BJ (cell line): ENCODE measurements at regions not wholly inside any gene's neighbourhood (a gene's known extent, or its start where the extent isn't known, plus 50 kb on each side); places are given as distances from the start of the nearest gene placed in this dataset.
"Not testable (repeated sequence)": the region's sequence is repeated elsewhere in the genome, so short reads cannot be mapped to it uniquely, and the experiment has no call there.

Experiments used
- CTCF ChIA-PET: fragments of 350-600 bp; formaldehyde crosslinking; extraction: SDS; loops from one replicate; lab custom pipeline; 2021; ENCODE audit warnings: antibody characterized with exemption, inconsistent platforms; lab: Yijun Ruan, JAX
- POLR2A ChIA-PET: fragments of 300-600 bp; sonication (Branson Sonifier 250); formaldehyde crosslinking; extraction: SDS; loops from one replicate; lab custom pipeline; 2021; ENCODE audit warnings: antibody characterized with exemption; lab: Charles Lee
- DNase-seq: peaks from one replicate; pipeline ENCODE4 v3.0.0-alpha.2; 2011; ENCODE audit warnings: low read depth
- H3K27me3 ChIP-seq: 2 replicates; pipeline ENCODE4 v1.6.0; 2011; ENCODE audit warnings: low read length; ENCODE audit not compliant: control insufficient read depth, insufficient read depth
- H3K36me3 ChIP-seq: 2 replicates; pipeline ENCODE4 v1.5.1; 2011; ENCODE audit warnings: low read length; ENCODE audit not compliant: control insufficient read depth, insufficient read depth
- H3K4me3 ChIP-seq: 2 replicates; pipeline ENCODE4 v1.5.1; 2011; ENCODE audit warnings: low read depth, mild to moderate bottlenecking, control low read depth, low read length
- CTCF ChIP-seq: IDR thresholded peaks from 2 replicates; pipeline ENCODE4 v1.5.1; 2011; ENCODE audit warnings: low read depth, mild to moderate bottlenecking, control low read depth, inconsistent platforms, low read length, moderate library complexity; ENCODE audit not compliant: insufficient read depth

GRCh38 chr6:144921206-144921975, 636.3 kb downstream of the UTRN start:
- Histone ChIP-seq H3K36me3 (no peaks in the 10 kb centered on the region), H3K27me3 (no peaks in the 10 kb centered on the region; the same call in 1 of the 2 replicates), H3K4me3 (no peak overlapping the region)
- CTCF ChIA-PET = interaction anchor here (1.9 to 3.1 kb wide), 2 partner anchors 9 to 11 kb away, joined by 7 to 8 read pairs; no protein-coding TSS in a partner anchor
- TF ChIP-seq CTCF = no peak
- no peak for DNase-seq
- POLR2A ChIA-PET = no interaction called here

- Histone ChIP-seq H3K4me3 (no peak overlapping the region), H3K27me3 (no peaks in the 10 kb centered on the region; the same call in 1 of the 2 replicates), H3K36me3 (no peaks in the 10 kb centered on the region)
- CTCF ChIA-PET = interaction anchor here (1.9 to 3.1 kb wide), 2 partner anchors 10 to 11 kb away, joined by 7 to 8 read pairs; no protein-coding TSS in a partner anchor
- no peak for TF ChIP-seq CTCF
- POLR2A ChIA-PET = no interaction called here
- DNase-seq = peak; percentile 44
These were observed 637.1 kb downstream of the UTRN start for GRCh38 chr6:144922120-144922722.

- CTCF ChIA-PET = interaction anchor here (1.9 to 3.1 kb wide), 2 partner anchors 10 kb away, joined by 7 to 8 read pairs; no protein-coding TSS in a partner anchor
- POLR2A ChIA-PET, H3K27me3 ChIP-seq, H3K4me3 ChIP-seq, DNase-seq, H3K36me3 ChIP-seq: not testable (repeated sequence)
These were observed 637.8 kb downstream of the UTRN start for GRCh38 chr6:144922771-144923490.

- CTCF ChIA-PET = interaction anchor here (3.1 kb wide), 1 partner anchor 11 kb away, joined by 8 read pairs; no protein-coding TSS in a partner anchor
- H3K27me3 ChIP-seq, POLR2A ChIA-PET, DNase-seq, H3K4me3 ChIP-seq, H3K36me3 ChIP-seq: not testable (repeated sequence)
These were observed 638.3 kb downstream of the UTRN start for GRCh38 chr6:144923491-144923787.

- DNase-seq = no peak
- Histone ChIP-seq H3K4me3 (no peak overlapping the region), H3K27me3 (no peaks in the 10 kb centered on the region), H3K36me3 (no peaks in the 10 kb centered on the region)
- TF ChIP-seq CTCF = no peak
- ChIA-PET POLR2A (no interaction called here), CTCF (interaction anchor here (1.1 kb wide), 1 partner anchor 345 kb away, joined by 3 read pairs; no protein-coding TSS in a partner anchor)
These were observed 643.7 kb downstream of the UTRN start for GRCh38 chr6:144928847-144929246.

- CTCF ChIA-PET = interaction anchor here (1.1 kb wide), 1 partner anchor 345 kb away, joined by 3 read pairs; no protein-coding TSS in a partner anchor
These were observed 644.1 kb downstream of the UTRN start for GRCh38 chr6:144929262-144929661.

More at GRCh38 chr6:144929262-144929661, 644.1 kb downstream of the UTRN start:
- POLR2A ChIA-PET = no interaction called here
- H3K4me3 ChIP-seq = no peak overlapping the region
- no peak for TF ChIP-seq CTCF
- no peaks in the 10 kb centered on the region for H3K27me3 ChIP-seq
- H3K36me3 ChIP-seq = no peaks in the 10 kb centered on the region
- no peak for DNase-seq
